IMR-90 (cell line): ENCODE measurements at regions not wholly inside any gene's neighbourhood (a gene's known extent, or its start where the extent isn't known, plus 50 kb on each side); places are given as distances from the start of the nearest gene placed in this dataset.

Source experiments
- ATAC-seq: fragments of 200-7000 bp; cut with Tn5 transposase; 2 replicates; pipeline ENCODE4 v1.9.1; 2020; ENCODE audit warnings: low read depth, mild to moderate bottlenecking, moderate library complexity
- BruUV-seq: library from RNA; stranded (reverse); fragments of 400-500 nt; replicated peaks from 2 replicates; lab custom pipeline; 2021; lab: Mats Ljungman, UMichigan
- CTCF ChIA-PET: fragments of 300-600 bp; formaldehyde crosslinking; extraction: SDS; loops from one replicate; lab custom pipeline; 2021; ENCODE audit warnings: antibody characterized with exemption; lab: Yijun Ruan, JAX
- POLR2A ChIA-PET: fragments of 300-600 bp; sonication (Branson Sonifier 250); formaldehyde crosslinking; loops from one replicate; lab custom pipeline; 2022; ENCODE audit warnings: antibody characterized with exemption; ENCODE audit not compliant: unreplicated experiment; lab: Charles Lee
- DNase-seq: peaks from one replicate; pipeline ENCODE4 v3.0.0; 2013
- H2AFZ ChIP-seq: replicated peaks from 2 replicates; pipeline ENCODE3; 2013; ENCODE audit warnings: low read length, mild to moderate bottlenecking; ENCODE audit not compliant: poor library complexity
- H2AK5ac ChIP-seq: 2 replicates; pipeline ENCODE4 v1.6.1; 2013; ENCODE audit warnings: low read depth, low read length, inconsistent platforms
- H2AK9ac ChIP-seq: replicated peaks from 2 replicates; pipeline ENCODE3; 2013; ENCODE audit warnings: mild to moderate bottlenecking, low read depth, low read length, moderate library complexity; ENCODE audit not compliant: poor library complexity
- H2BK120ac ChIP-seq: 2 replicates; pipeline ENCODE4 v1.6.1; 2013; ENCODE audit warnings: low read depth, low read length, inconsistent platforms
- H2BK15ac ChIP-seq: 3 replicates; pipeline ENCODE4 v1.6.1; 2013; ENCODE audit warnings: low read depth, low read length, inconsistent platforms
- H2BK20ac ChIP-seq: 2 replicates; pipeline ENCODE4 v1.6.1; 2013; ENCODE audit warnings: low read depth, mild to moderate bottlenecking, inconsistent platforms, low read length, moderate library complexity
- H2BK5ac ChIP-seq: 2 replicates; pipeline ENCODE4 v1.6.1; 2013; ENCODE audit warnings: mild to moderate bottlenecking, low read depth, low read length, inconsistent platforms; ENCODE audit not compliant: poor library complexity, severe bottlenecking
- H3K14ac ChIP-seq: replicated peaks from 2 replicates; pipeline ENCODE4 v1.6.1; 2013; ENCODE audit warnings: low read depth, low read length, inconsistent platforms
- H3K18ac ChIP-seq: 2 replicates; pipeline ENCODE4 v1.6.1; 2013; ENCODE audit warnings: low read depth, low read length, control low read depth
- H3K23ac ChIP-seq: 2 replicates; pipeline ENCODE4 v1.6.1; 2013; ENCODE audit warnings: low read depth, low read length, inconsistent platforms
- H3K27ac ChIP-seq: 2 replicates; pipeline ENCODE4 v1.5.1; 2013; ENCODE audit warnings: mild to moderate bottlenecking, control low read depth, low read length; ENCODE audit not compliant: insufficient read depth
- H3K27me3 ChIP-seq: 2 replicates; pipeline ENCODE4 v1.6.1; 2013; ENCODE audit warnings: low read length; ENCODE audit not compliant: control insufficient read depth, insufficient read depth
- H3K36me3 ChIP-seq: 2 replicates; pipeline ENCODE4 v1.6.1; 2013; ENCODE audit warnings: low read length, mixed read lengths; ENCODE audit not compliant: control insufficient read depth, insufficient read depth
- H3K4ac ChIP-seq: 2 replicates; pipeline ENCODE4 v1.6.1; 2013; ENCODE audit warnings: low read depth, low read length, inconsistent platforms
- H3K4me1 ChIP-seq: 2 replicates; pipeline ENCODE4 v1.6.1; 2013; ENCODE audit warnings: low read length, mixed read lengths; ENCODE audit not compliant: control insufficient read depth, insufficient read depth
- H3K4me2 ChIP-seq: 2 replicates; pipeline ENCODE4 v1.6.1; 2013; ENCODE audit warnings: low read depth, mild to moderate bottlenecking, control low read depth, low read length, moderate library complexity
- H3K4me3 ChIP-seq: 2 replicates; pipeline ENCODE4 v1.5.1; 2013; ENCODE audit warnings: low read depth, mild to moderate bottlenecking, control low read depth, low read length, moderate library complexity; ENCODE audit not compliant: insufficient read depth
- H3K56ac ChIP-seq: 2 replicates; pipeline ENCODE4 v1.6.1; 2013; ENCODE audit warnings: low read length, inconsistent platforms; ENCODE audit not compliant: insufficient read depth; ENCODE audit errors: extremely low read depth
- H3K79me1 ChIP-seq, 2 experiments: 2 replicates each; pipeline ENCODE4 v1.6.1; 2013; ENCODE audit warnings: low read length in 2 of 2, inconsistent platforms in 1 of 2, low read depth in 1 of 2
- H3K9ac ChIP-seq: 2 replicates; pipeline ENCODE4 v1.6.1; 2013; ENCODE audit warnings: low read depth, low read length, control low read depth
- H3K9me1 ChIP-seq: 2 replicates; pipeline ENCODE4 v1.6.1; 2013; ENCODE audit warnings: low read length, inconsistent platforms; ENCODE audit not compliant: insufficient read depth
- H3K9me3 ChIP-seq: 2 replicates; pipeline ENCODE4 v1.6.1; 2013; ENCODE audit warnings: low read length; ENCODE audit not compliant: control insufficient read depth, insufficient read depth
- H4K20me1 ChIP-seq: 2 replicates; pipeline ENCODE4 v1.6.1; 2013; ENCODE audit warnings: low read length, inconsistent platforms; ENCODE audit not compliant: insufficient read depth
- H4K5ac ChIP-seq: 2 replicates; pipeline ENCODE4 v1.6.1; 2013; ENCODE audit warnings: mild to moderate bottlenecking, low read depth, low read length, control low read depth
- H4K8ac ChIP-seq, 2 experiments: 2 replicates each; pipeline ENCODE4 v1.6.1; 2013; ENCODE audit warnings: low read depth in 2 of 2, low read length in 2 of 2, control low read depth in 1 of 2, inconsistent platforms in 1 of 2
- H4K91ac ChIP-seq: 2 replicates; pipeline ENCODE4 v1.6.1; 2013; ENCODE audit warnings: low read depth, low read length, inconsistent platforms; ENCODE audit not compliant: insufficient read depth
- BHLHE40 ChIP-seq: fragments of 150-350 bp; IDR thresholded peaks from 2 replicates; pipeline ENCODE4 v1.6.1; 2016; ENCODE audit warnings: mild to moderate bottlenecking, low read depth, low read length
- CEBPB ChIP-seq: IDR thresholded peaks from 2 replicates; pipeline ENCODE4 v1.6.1; 2012; ENCODE audit warnings: low read depth, low read length, improper control_type of control experiment
- NFE2L2 ChIP-seq: fragments of 150-350 bp; IDR thresholded peaks from 2 replicates; pipeline ENCODE4 v1.6.1; 2016; ENCODE audit warnings: low read depth, mild to moderate bottlenecking, low read length
- POLR2A ChIP-seq: IDR thresholded peaks from 2 replicates; pipeline ENCODE4 v1.6.1; 2012; ENCODE audit warnings: mild to moderate bottlenecking, low read depth, low read length
- RFX5 ChIP-seq: IDR thresholded peaks from 2 replicates; pipeline ENCODE4 v1.8.0; 2012; ENCODE audit warnings: low read depth, mild to moderate bottlenecking, low read length, moderate library complexity
- WGBS, 2 experiments: methylation state at CpG; one replicate each; pipeline versions ENCODE4 v1.1.5 to v1.1.7; 2013; ENCODE audit warnings: missing lambda C conversion rate in 2 of 2; ENCODE audit not compliant: insufficient read length in 1 of 2; ENCODE audit errors: extremely low coverage in 2 of 2; 5-methylcytosine and 5-hydroxymethylcytosine counted together
- dilution Hi-C: fragments of 300-500 bp; cut with HindIII; formaldehyde crosslinking; loops from one replicate; pipeline ENCODE4 v1.14.3; 2018; ENCODE audit warnings: low sequenced_read_pairs; ENCODE audit not compliant: unreplicated experiment
- in situ Hi-C: fragments of 300-500 bp; cut with MboI; formaldehyde crosslinking; loops from 3 replicates; pipeline ENCODE4 v1.14.3; 2019; ENCODE audit warnings: low sequenced_read_pairs, inconsistent platforms, mixed read lengths
- intact Hi-C: fragments of 100-400 bp; cut with micrococcal nuclease; formaldehyde crosslinking; loops from 2 replicates; pipeline ENCODE4 v1.10.0; 2022
- TF ChIP-seq, protein P1 (sequence below): conservative IDR thresholded peaks from 2 replicates; pipeline ENCODE4 v1.5.1; 2012; ENCODE audit warnings: mild to moderate bottlenecking, low read depth, low read length, improper control_type of control experiment
- TF ChIP-seq, protein P2 (sequence below): fragments of 150-350 bp; IDR thresholded peaks from 2 replicates; pipeline ENCODE4 v1.6.1; 2016; ENCODE audit warnings: low read depth, mild to moderate bottlenecking, low read length, moderate library complexity, borderline replicate concordance

DNA sequence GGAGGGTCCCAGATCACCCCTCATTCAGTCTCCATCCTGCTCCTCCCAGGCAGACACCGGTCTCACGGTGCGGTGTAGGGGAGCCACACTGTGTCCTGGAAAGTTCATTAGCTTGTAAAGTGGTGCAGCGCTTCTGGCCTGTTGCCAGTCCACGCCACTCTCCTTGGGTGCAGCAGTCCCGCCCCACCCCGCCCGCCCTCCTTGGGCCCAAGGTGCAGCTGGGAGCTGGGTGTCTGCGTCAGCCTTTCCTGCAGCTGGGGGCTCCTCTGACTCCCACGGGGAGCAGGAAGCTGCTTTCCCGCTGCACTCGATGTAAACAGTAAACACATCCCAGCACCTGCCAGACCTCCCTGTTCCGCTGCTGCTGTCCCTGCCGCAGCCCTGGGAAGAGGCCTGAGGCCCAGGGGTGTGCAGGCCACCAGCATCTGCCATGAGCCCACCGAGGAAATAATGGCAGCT is 53.8 kb upstream of the ASB18 start:
- Histone ChIP-seq H3K4me2 (no peak overlapping the region), H3K79me1 (no peaks in the 10 kb centered on the region), H3K23ac (no peak overlapping the region), H3K18ac (no peak overlapping the region), H4K20me1 (no peaks in the 10 kb centered on the region), H4K91ac (no peak overlapping the region), H3K9ac (no peak overlapping the region), H4K8ac (no peak overlapping the region), H3K4me3 (no peak overlapping the region), H2BK120ac (no peak overlapping the region), H3K9me1 (no peaks in the 10 kb centered on the region), H2BK15ac (no peak overlapping the region), H3K4ac (no peak overlapping the region), H3K4me1 (no peaks in the 10 kb centered on the region), H2AFZ (no peak overlapping the region), H2BK5ac (no peak overlapping the region), H3K36me3 (no peaks in the 10 kb centered on the region), H2AK9ac (no peak overlapping the region), H3K9me3 (no peaks in the 10 kb centered on the region), H3K56ac (no peak overlapping the region), H2BK20ac (no peak overlapping the region), H3K27me3 (peaks cover 2% of the 10 kb centered on the region; the same call in 1 of the 2 replicates), H3K27ac (no peak overlapping the region), H2AK5ac (no peak overlapping the region), H3K14ac (no peak overlapping the region), H4K5ac (no peak overlapping the region)
- intact Hi-C loops, result no loop called here
- ChIA-PET POLR2A (no interaction called here), CTCF (no interaction called here)
- dilution Hi-C loops, result no loop called here
- no CpG with 5 or more reads among the region's 15 CpGs for WGBS, 2 experiments
- TF ChIP-seq BHLHE40 (no peak), POLR2A (no peak), CEBPB (no peak), NFE2L2 (no peak), RFX5 (no peak)
- TF ChIP-seq, protein P1, sequence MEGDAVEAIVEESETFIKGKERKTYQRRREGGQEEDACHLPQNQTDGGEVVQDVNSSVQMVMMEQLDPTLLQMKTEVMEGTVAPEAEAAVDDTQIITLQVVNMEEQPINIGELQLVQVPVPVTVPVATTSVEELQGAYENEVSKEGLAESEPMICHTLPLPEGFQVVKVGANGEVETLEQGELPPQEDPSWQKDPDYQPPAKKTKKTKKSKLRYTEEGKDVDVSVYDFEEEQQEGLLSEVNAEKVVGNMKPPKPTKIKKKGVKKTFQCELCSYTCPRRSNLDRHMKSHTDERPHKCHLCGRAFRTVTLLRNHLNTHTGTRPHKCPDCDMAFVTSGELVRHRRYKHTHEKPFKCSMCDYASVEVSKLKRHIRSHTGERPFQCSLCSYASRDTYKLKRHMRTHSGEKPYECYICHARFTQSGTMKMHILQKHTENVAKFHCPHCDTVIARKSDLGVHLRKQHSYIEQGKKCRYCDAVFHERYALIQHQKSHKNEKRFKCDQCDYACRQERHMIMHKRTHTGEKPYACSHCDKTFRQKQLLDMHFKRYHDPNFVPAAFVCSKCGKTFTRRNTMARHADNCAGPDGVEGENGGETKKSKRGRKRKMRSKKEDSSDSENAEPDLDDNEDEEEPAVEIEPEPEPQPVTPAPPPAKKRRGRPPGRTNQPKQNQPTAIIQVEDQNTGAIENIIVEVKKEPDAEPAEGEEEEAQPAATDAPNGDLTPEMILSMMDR, result no peak
- TF ChIP-seq, protein P2, sequence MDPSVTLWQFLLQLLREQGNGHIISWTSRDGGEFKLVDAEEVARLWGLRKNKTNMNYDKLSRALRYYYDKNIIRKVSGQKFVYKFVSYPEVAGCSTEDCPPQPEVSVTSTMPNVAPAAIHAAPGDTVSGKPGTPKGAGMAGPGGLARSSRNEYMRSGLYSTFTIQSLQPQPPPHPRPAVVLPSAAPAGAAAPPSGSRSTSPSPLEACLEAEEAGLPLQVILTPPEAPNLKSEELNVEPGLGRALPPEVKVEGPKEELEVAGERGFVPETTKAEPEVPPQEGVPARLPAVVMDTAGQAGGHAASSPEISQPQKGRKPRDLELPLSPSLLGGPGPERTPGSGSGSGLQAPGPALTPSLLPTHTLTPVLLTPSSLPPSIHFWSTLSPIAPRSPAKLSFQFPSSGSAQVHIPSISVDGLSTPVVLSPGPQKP, result no peak
- ATAC-seq (no peak), DNase-seq (no peak)
- in situ Hi-C loops, result loop anchor here (25.0 kb wide), 1 partner anchor 531 kb away; no protein-coding TSS in a partner anchor
- BruUV-seq, result no TSS peak
